HG03095 (cell line): ENCODE measurements at regions not wholly inside any gene's neighbourhood (a gene's known extent, or its start where the extent isn't known, plus 50 kb on each side); places are given as distances from the start of the nearest gene placed in this dataset.
"Not testable (repeated sequence)": the region's sequence is repeated elsewhere in the genome, so short reads cannot be mapped to it uniquely, and the experiment has no call there.

Experiments used
- ATAC-seq: cut with Tn5 transposase; IDR thresholded peaks from one replicate; pipeline ENCODE4 v1.9.1; 2021; ENCODE audit warnings: moderate library complexity; ENCODE audit not compliant: unreplicated experiment

GRCh38 chr4:188911199-188911598 lies 772.0 kb downstream of the TRIML1 start:
- no peak for ATAC-seq

GRCh38 chr4:188911707-188912106 lies 772.5 kb downstream of the TRIML1 start:
- ATAC-seq = no peak

GRCh38 chr4:188915175-188915574 lies 775.9 kb downstream of the TRIML1 start:
- ATAC-seq = no peak

- no peak for ATAC-seq
These were observed 779.5 kb downstream of the TRIML1 start for GRCh38 chr4:188918787-188919186.

GRCh38 chr4:188930822-188931221 lies 791.6 kb downstream of the TRIML1 start:
- ATAC-seq = no peak

- ATAC-seq = no peak
These were observed 795.2 kb downstream of the TRIML1 start for GRCh38 chr4:188934320-188934962.

GRCh38 chr4:188941524-188942119 lies 802.4 kb downstream of the TRIML1 start:
- ATAC-seq = no peak

- ATAC-seq = no peak
These were observed 803.4 kb downstream of the TRIML1 start for GRCh38 chr4:188942606-188943005.

GRCh38 chr4:188949596-188949995 lies 810.4 kb downstream of the TRIML1 start:
- ATAC-seq = no peak

GRCh38 chr4:188955066-188955465 lies 815.8 kb downstream of the TRIML1 start:
- ATAC-seq = no peak

GRCh38 chr4:188956566-188956965 lies 817.3 kb downstream of the TRIML1 start:
- no peak for ATAC-seq

- no peak for ATAC-seq
These were observed 819.1 kb downstream of the TRIML1 start for GRCh38 chr4:188958346-188958745.

- no peak for ATAC-seq
These were observed 820.2 kb downstream of the TRIML1 start for GRCh38 chr4:188959424-188959823.

GRCh38 chr4:188960411-188961093 lies 821.3 kb downstream of the TRIML1 start:
- no peak for ATAC-seq

- no peak for ATAC-seq
These were observed 831.9 kb downstream of the TRIML1 start for GRCh38 chr4:188971125-188971524.

- ATAC-seq = no peak
These were observed 836.0 kb downstream of the TRIML1 start for GRCh38 chr4:188975271-188975670.

- no peak for ATAC-seq
These were observed 837.4 kb downstream of the TRIML1 start for GRCh38 chr4:188976644-188977115.

GRCh38 chr4:188977232-188977631 lies 838.0 kb downstream of the TRIML1 start:
- not testable (repeated sequence) for ATAC-seq

- no peak for ATAC-seq
These were observed 845.3 kb downstream of the TRIML1 start for GRCh38 chr4:188984518-188984917.

- ATAC-seq = no peak
These were observed 847.0 kb downstream of the TRIML1 start for GRCh38 chr4:188986271-188986689.

GRCh38 chr4:188987011-188987410 lies 847.8 kb downstream of the TRIML1 start:
- no peak for ATAC-seq

GRCh38 chr4:188988131-188988530 lies 848.9 kb downstream of the TRIML1 start:
- no peak for ATAC-seq
